NCI-H2227 treated with DMSO at 0.1 percent for 48 hours (cell line): ENCODE measurements at regions not wholly inside any gene's neighbourhood (a gene's known extent, or its start where the extent isn't known, plus 50 kb on each side); places are given as distances from the start of the nearest gene placed in this dataset.
"Not testable (repeated sequence)": the region's sequence is repeated elsewhere in the genome, so short reads cannot be mapped to it uniquely, and the experiment has no call there.

Experiments used
- DNase-seq: peaks from one replicate; lab custom pipeline; 2025; lab: John Stamatoyannopoulos, UW

DNA sequence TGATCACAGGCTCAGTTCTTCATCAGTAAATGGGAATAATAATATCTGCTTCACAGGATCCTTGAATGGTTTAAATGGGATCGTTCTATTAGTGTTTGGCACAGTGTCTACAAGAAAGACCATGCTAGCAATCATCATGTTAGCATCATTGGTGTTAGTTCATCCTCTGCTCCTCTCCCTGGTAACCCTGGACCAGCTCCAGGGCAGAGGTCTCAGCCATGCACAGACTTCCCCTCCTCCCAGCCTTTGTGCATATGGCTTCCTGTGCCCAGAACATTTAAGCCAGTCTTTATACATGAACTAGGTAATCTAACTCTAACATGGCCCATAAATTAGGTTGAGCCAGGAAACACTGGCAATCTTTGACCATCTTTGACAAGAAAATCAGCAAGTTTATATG, 180.2 kb downstream of the EPM2A start:
- DNase-seq, result no peak

- DNase-seq, result no peak
These were observed 177.8 kb downstream of the EPM2A start for GRCh38 chr6:145557474-145557873.

DNA sequence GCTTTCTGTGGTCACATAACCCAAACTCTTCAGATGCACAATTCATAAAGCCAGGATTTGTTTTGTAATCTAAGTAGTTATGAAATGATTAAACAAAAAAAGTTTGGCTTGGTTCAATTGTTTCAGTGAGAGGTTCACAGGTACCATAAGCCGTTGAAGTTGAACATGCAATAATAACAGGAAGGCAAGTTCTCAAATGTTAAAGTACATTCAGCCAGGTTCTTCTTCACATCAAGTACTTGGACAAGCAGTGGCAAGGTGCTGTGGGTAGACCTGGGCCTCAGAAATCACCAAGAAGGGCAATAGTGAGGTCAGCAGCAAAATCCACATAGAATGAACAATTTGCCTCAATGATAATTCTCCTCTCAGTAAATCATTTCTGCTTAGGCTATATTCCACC, 175.5 kb downstream of the EPM2A start:
- DNase-seq, result no peak

GRCh38 chr6:145561095-145562072, 173.9 kb downstream of the EPM2A start:
- no peak for DNase-seq

DNA sequence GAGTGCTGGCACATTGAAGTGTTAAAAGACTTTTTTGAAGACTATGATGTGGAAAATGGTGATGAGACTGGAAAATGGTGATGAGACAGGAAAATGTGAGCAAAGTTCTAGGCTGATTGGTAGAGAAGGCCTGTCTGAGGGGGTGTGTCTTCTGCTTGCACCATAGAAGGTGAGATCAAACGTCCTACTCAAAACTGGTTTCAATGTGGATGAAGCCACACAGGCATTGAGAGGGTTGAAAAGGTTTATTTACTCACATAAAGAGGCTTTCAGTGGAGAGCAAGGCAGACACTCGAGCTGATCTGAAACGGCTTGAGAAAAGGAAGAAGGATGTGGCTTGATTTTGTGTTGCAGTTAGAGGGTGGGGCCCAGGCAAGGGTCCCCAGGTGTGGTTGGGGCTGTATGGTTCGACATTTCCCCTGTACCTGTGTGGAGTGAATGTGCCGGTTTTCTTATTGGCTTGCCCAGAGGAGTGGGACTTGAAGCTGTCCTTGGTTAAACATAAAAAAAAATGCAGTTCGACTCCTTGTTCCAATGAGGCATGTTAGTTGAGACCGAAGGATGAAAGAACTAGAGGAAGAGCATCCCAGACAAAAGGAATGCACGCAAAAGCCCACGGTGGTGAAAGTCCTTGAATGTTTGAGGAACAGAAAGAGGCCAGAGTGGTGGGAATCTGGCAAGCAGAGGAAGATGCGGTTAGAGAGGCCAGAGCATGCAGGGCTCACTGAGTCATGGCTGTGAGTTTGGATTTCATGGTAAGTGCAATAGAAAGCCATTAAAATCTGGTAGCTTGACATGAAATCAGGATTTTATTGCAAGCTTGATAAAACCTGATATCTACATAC, 172.3 kb downstream of the EPM2A start:
- no peak for DNase-seq

DNA sequence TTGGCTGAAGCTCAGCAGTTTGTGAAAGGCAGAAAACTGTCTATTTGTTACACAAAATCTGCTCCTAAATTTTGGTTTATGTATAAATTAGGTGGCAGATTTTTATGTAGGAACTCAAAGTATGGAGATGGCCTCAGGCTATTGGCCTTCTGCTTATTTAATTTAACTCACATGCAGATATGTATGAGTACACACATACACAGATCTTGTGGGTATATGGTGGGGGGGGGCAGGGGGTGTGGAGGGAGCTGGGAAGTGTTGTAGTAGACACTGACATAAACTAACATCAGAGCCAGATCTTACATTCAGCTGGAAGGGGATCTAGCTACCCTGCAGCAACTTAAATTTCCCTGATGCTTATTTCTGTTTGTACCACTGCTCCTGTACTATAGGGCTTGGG, 170.8 kb downstream of the EPM2A start:
- no peak for DNase-seq

- DNase-seq, result no peak
These were observed 167.6 kb downstream of the EPM2A start for GRCh38 chr6:145567684-145568252.

- peak; percentile 45 for DNase-seq
These were observed 166.2 kb downstream of the EPM2A start for GRCh38 chr6:145569140-145569539.

GRCh38 chr6:145570336-145570735, 165.0 kb downstream of the EPM2A start:
- DNase-seq, result not testable (repeated sequence)

DNA sequence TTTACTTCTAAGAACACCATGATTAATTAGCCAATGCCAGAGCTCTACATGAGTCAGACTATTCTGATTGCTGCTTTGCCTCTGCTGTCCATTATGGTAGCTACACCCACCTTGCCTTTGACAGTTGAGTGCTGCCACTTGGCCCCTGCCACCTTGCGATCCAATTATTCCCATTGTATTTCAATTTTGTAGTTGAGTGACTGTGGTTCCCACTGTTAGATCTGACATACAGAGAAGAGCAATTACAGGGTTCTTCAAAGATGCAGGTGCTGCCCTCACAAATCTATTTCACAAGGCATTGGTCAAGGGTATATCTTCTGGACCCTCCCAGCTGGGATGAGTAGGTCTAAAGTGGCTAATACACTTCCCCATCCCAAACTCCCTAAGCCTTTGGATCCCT, 161.1 kb downstream of the EPM2A start:
- not testable (repeated sequence) for DNase-seq
